B cell (primary cell): ENCODE measurements at regions not wholly inside any gene's neighbourhood (a gene's known extent, or its start where the extent isn't known, plus 50 kb on each side); places are given as distances from the start of the nearest gene placed in this dataset.
"Not testable (repeated sequence)": the region's sequence is repeated elsewhere in the genome, so short reads cannot be mapped to it uniquely, and the experiment has no call there.

Experiments used
- ATAC-seq: fragments of 200-7000 bp; cut with Tn5 transposase; one replicate; pipeline ENCODE4 v1.10.0; 2021; ENCODE audit warnings: low read depth, mild to moderate bottlenecking, moderate number of reproducible peaks, moderate library complexity
- CTCF ChIA-PET: fragments of 350-600 bp; sonication (Branson Sonifier 250); formaldehyde crosslinking; loops from one replicate; lab custom pipeline; 2021; ENCODE audit warnings: antibody characterized with exemption, inconsistent platforms; lab: Charles Lee
- POLR2A ChIA-PET: fragments of 350-600 bp; sonication (Branson Sonifier 250); formaldehyde crosslinking; loops from one replicate; lab custom pipeline; 2021; ENCODE audit warnings: antibody characterized with exemption; lab: Charles Lee
- DNase-seq: peaks from one replicate; pipeline ENCODE4 v3.0.0; 2013
- H2AFZ ChIP-seq: 2 replicates; pipeline ENCODE4 v1.6.1; 2012; ENCODE audit warnings: mild to moderate bottlenecking, low read depth, low read length; ENCODE audit not compliant: insufficient read depth, poor library complexity, severe bottlenecking
- H3K27ac ChIP-seq, 2 donors: 1 replicate in 1 of 2; 2 replicates in 1 of 2; pipeline ENCODE4 v1.5.1; 2012 to 2013; ENCODE audit warnings: low read length in 2 of 2, mild to moderate bottlenecking in 2 of 2, moderate library complexity in 1 of 2
- H3K27me3 ChIP-seq, 4 experiments: fragments of 200-600 bp in 1 of 4; sonication (generic) in 1 of 4; replicated peaks in 1 of 4; 1 replicate in 2 of 4; 2 replicates in 2 of 4; pipeline versions ENCODE4 v1.6.1 to v1.7.0; 2013 to 2016; ENCODE audit warnings: low read length in 3 of 4, mild to moderate bottlenecking in 2 of 4, mixed read lengths in 1 of 4, moderate library complexity in 1 of 4; ENCODE audit not compliant: insufficient read depth in 4 of 4, control insufficient read depth in 3 of 4; ENCODE audit errors: control extremely low read depth in 1 of 4
- H3K36me3 ChIP-seq, 2 experiments: replicated peaks in 1 of 2; 1 replicate in 1 of 2; 2 replicates in 1 of 2; pipeline versions ENCODE4 v1.6.1 to v1.7.1; 2013; ENCODE audit warnings: low read length in 1 of 2; ENCODE audit not compliant: insufficient read depth in 2 of 2, control insufficient read depth in 1 of 2; ENCODE audit errors: control extremely low read depth in 1 of 2, extremely low read depth in 1 of 2
- H3K4me1 ChIP-seq, 2 donors: fragments of 200-600 bp in 1 of 2; sonication (generic) in 1 of 2; 1 replicate in 1 of 2; 2 replicates in 1 of 2; pipeline versions ENCODE4 v1.5.1 to v1.6.1; 2013 to 2017; ENCODE audit warnings: low read length in 2 of 2; ENCODE audit not compliant: control insufficient read depth in 2 of 2, insufficient read depth in 2 of 2
- H3K4me2 ChIP-seq: replicated peaks from 2 replicates; pipeline ENCODE3; 2012; ENCODE audit warnings: mild to moderate bottlenecking, low read depth, low read length; ENCODE audit not compliant: poor library complexity, severe bottlenecking
- H3K4me3 ChIP-seq, 5 experiments: fragments of 200-600 bp in 1 of 5; sonication (generic) in 1 of 5; 1 replicate in 3 of 5; 2 replicates in 2 of 5; pipeline versions ENCODE4 v1.5.1 to v1.7.0; 2011 to 2016; ENCODE audit warnings: low read length in 4 of 5, mild to moderate bottlenecking in 4 of 5, low read depth in 2 of 5, control low read depth in 1 of 5, moderate library complexity in 1 of 5; ENCODE audit not compliant: insufficient read depth in 1 of 5; ENCODE audit errors: control extremely low read depth in 1 of 5, extremely low read depth in 1 of 5
- H3K79me2 ChIP-seq: fragments of 200-600 bp; sonication (generic); one replicate; pipeline ENCODE4 v1.6.0; 2016; ENCODE audit warnings: low read length; ENCODE audit not compliant: control insufficient read depth, insufficient read depth
- H3K9ac ChIP-seq: fragments of 200-600 bp; sonication (generic); 2 replicates; pipeline ENCODE4 v1.6.1; 2017; ENCODE audit warnings: mild to moderate bottlenecking, low read length, moderate library complexity
- H3K9me3 ChIP-seq, 3 donors: one replicate each; pipeline versions ENCODE4 v1.6.1 to v1.7.1; 2013; ENCODE audit warnings: low read length in 2 of 3; ENCODE audit not compliant: control insufficient read depth in 2 of 3, insufficient read depth in 1 of 3; ENCODE audit errors: control extremely low read depth in 1 of 3
- H4K20me1 ChIP-seq: 2 replicates; pipeline ENCODE4 v1.6.0; 2012; ENCODE audit warnings: mild to moderate bottlenecking, low read length; ENCODE audit not compliant: insufficient read depth, control insufficient read depth, poor library complexity, severe bottlenecking
- H3K27ac Mint-ChIP-seq: one replicate; pipeline ENCODE4 v1.8.0; 2021; ENCODE audit warnings: mixed read lengths
- H3K27me3 Mint-ChIP-seq: one replicate; pipeline ENCODE4 v1.8.0; 2021; ENCODE audit warnings: mixed read lengths
- H3K4me1 Mint-ChIP-seq: one replicate; pipeline ENCODE4 v1.8.0; 2021; ENCODE audit warnings: mixed read lengths
- H3K4me3 Mint-ChIP-seq: one replicate; pipeline ENCODE4 v1.8.0; 2021; ENCODE audit warnings: mixed read lengths
- H3K9me3 Mint-ChIP-seq: one replicate; pipeline ENCODE4 v1.8.0; 2022; ENCODE audit warnings: mixed read lengths; ENCODE audit not compliant: insufficient read depth
- CTCF ChIP-seq: fragments of 200-600 bp; IDR thresholded peaks from one replicate; pipeline ENCODE4 v1.8.0; 2022; ENCODE audit warnings: antibody characterized with exemption, mild to moderate bottlenecking
- EZH2 ChIP-seq: IDR thresholded peaks from 2 replicates; pipeline ENCODE4 v1.6.1; 2012; ENCODE audit warnings: borderline replicate concordance, low read depth, mild to moderate bottlenecking, moderate library complexity, low read length; ENCODE audit not compliant: insufficient read depth, poor library complexity, severe bottlenecking
- WGBS: methylation state at CpG from one replicate; pipeline ENCODE4 v1.1.5; 2013; ENCODE audit warnings: missing lambda C conversion rate; ENCODE audit not compliant: insufficient coverage; 5-methylcytosine and 5-hydroxymethylcytosine counted together
- intact Hi-C: fragments of 100-400 bp; cut with micrococcal nuclease; formaldehyde crosslinking; loops from one replicate; pipeline ENCODE4 v1.10.0; 2022

GRCh38 chr7:114812570-114812969 lies 109.3 kb upstream of the MDFIC start:
- POLR2A ChIA-PET = no interaction called here
- Histone ChIP-seq H3K27ac (no peak overlapping the region), H3K9ac (no peak overlapping the region), H3K36me3 (no peaks in the 10 kb centered on the region), H3K9me3 (no peaks in the 10 kb centered on the region), H4K20me1 (no peaks in the 10 kb centered on the region), H3K79me2 (no peaks in the 10 kb centered on the region), H3K4me1 (no peaks in the 10 kb centered on the region), H3K4me2 (no peak overlapping the region), H3K27me3 (no peaks in the 10 kb centered on the region), H3K4me3 (no peak overlapping the region), H2AFZ (no peak overlapping the region)
- intact Hi-C loops = no loop called here
- peaks cover 3% of the 10 kb centered on the region for H3K27me3 Mint-ChIP-seq
- WGBS = no CpG with 5 or more reads among the region's 1 CpG
- H3K9me3 Mint-ChIP-seq = no peaks in the 10 kb centered on the region
- TF ChIP-seq EZH2 = no peak
- TF ChIP-seq CTCF = no peak
- H3K4me1 Mint-ChIP-seq = no peaks in the 10 kb centered on the region
- ATAC-seq = no peak
- H3K4me3 Mint-ChIP-seq = no peak overlapping the region
- DNase-seq = no peak
- no peak overlapping the region for H3K27ac Mint-ChIP-seq
- CTCF ChIA-PET = no interaction called here

- ATAC-seq = no peak
- Histone ChIP-seq H3K4me2 (no peak overlapping the region), H3K9ac (no peak overlapping the region), H3K36me3 (no peaks in the 10 kb centered on the region), H2AFZ (no peak overlapping the region), H3K9me3 (no peaks in the 10 kb centered on the region), H3K27ac (no peak overlapping the region), H4K20me1 (no peaks in the 10 kb centered on the region), H3K4me3 (no peak overlapping the region), H3K79me2 (no peaks in the 10 kb centered on the region), H3K27me3 (no peaks in the 10 kb centered on the region), H3K4me1 (no peaks in the 10 kb centered on the region)
- WGBS = 90% methylated on average over 2 of the region's 3 CpGs
- no peak for TF ChIP-seq CTCF
- TF ChIP-seq EZH2 = no peak
- Mint-ChIP-seq H3K27ac (no peak overlapping the region), H3K9me3 (no peaks in the 10 kb centered on the region), H3K4me3 (no peak overlapping the region), H3K4me1 (no peaks in the 10 kb centered on the region), H3K27me3 (peaks cover 6% of the 10 kb centered on the region)
- ChIA-PET CTCF (no interaction called here), POLR2A (no interaction called here)
- no peak for DNase-seq
- intact Hi-C loops = no loop called here
Measured at GRCh38 chr7:114813624-114814023, 108.3 kb upstream of the MDFIC start.

- 80% methylated on average over 1 of the region's 7 CpGs for WGBS
- H3K27ac ChIP-seq, H4K20me1 ChIP-seq, H3K9ac ChIP-seq, ATAC-seq, POLR2A ChIA-PET, H3K9me3 Mint-ChIP-seq, H3K36me3 ChIP-seq, H3K27ac Mint-ChIP-seq, H3K9me3 ChIP-seq, H3K4me2 ChIP-seq, H3K4me1 ChIP-seq, H3K79me2 ChIP-seq, DNase-seq, H3K4me3 Mint-ChIP-seq, CTCF ChIA-PET, H2AFZ ChIP-seq, H3K27me3 ChIP-seq, H3K4me3 ChIP-seq, H3K4me1 Mint-ChIP-seq, intact Hi-C loops, H3K27me3 Mint-ChIP-seq: not testable (repeated sequence)
Measured at GRCh38 chr7:114817036-114817435, 104.9 kb upstream of the MDFIC start.
